Heart right ventricle (tissue), 16 donors: ENCODE measurements at regions not wholly inside any gene's neighbourhood (a gene's known extent, or its start where the extent isn't known, plus 50 kb on each side); places are given as distances from the start of the nearest gene placed in this dataset.

Experiments used
- ATAC-seq, 8 donors: fragments of 200-7000 bp; cut with Tn5 transposase; one replicate each; pipeline ENCODE4 v1.9.1; 2020; ENCODE audit warnings: mild to moderate bottlenecking in 8 of 8, moderate library complexity in 8 of 8, moderate number of reproducible peaks in 1 of 8
- DNase-seq, 2 donors: peaks; one replicate each; pipeline ENCODE4 v3.0.0-alpha.2; 2020
- H3K27ac ChIP-seq, 10 donors: fragments of 200-600 bp; sonication (generic) in 2 of 10; one replicate each; pipeline versions ENCODE4 v1.5.0 to v1.8.0; 2020 to 2022; ENCODE audit warnings: mild to moderate bottlenecking in 3 of 10
- H3K27me3 ChIP-seq, 7 donors: fragments of 200-600 bp; one replicate each; pipeline ENCODE4 v1.8.0; 2021 to 2022; ENCODE audit warnings: mild to moderate bottlenecking in 2 of 7
- H3K36me3 ChIP-seq, 9 donors: fragments of 200-600 bp; sonication (generic) in 1 of 9; one replicate each; pipeline versions ENCODE4 v1.5.0 to v1.8.0; 2020 to 2022; ENCODE audit warnings: mild to moderate bottlenecking in 2 of 9
- H3K4me1 ChIP-seq, 9 donors: fragments of 200-600 bp; sonication (generic) in 1 of 9; one replicate each; pipeline versions ENCODE4 v1.5.0 to v1.8.0; 2020 to 2022; ENCODE audit warnings: mild to moderate bottlenecking in 4 of 9
- H3K4me3 ChIP-seq, 10 donors: fragments of 200-600 bp; sonication (generic) in 2 of 10; one replicate each; pipeline versions ENCODE4 v1.5.0 to v1.8.0; 2020 to 2022; ENCODE audit warnings: mild to moderate bottlenecking in 7 of 10, moderate library complexity in 2 of 10
- H3K9me3 ChIP-seq, 11 donors: fragments of 200-600 bp in 10 of 11; sonication (generic) in 2 of 11; one replicate each; pipeline versions ENCODE4 v1.5.0 to v1.8.0; 2013 to 2022; ENCODE audit warnings: mild to moderate bottlenecking in 2 of 11, control low read depth in 1 of 11, moderate library complexity in 1 of 11
- WGBS, 2 donors: extraction: QIAGEN DNeasy Blood & Tissue Kit; methylation state at CpG; one replicate each; pipeline ENCODE4 v1.1.7; 2013; ENCODE audit warnings: inconsistent platforms in 1 of 2; 5-methylcytosine and 5-hydroxymethylcytosine counted together
- intact Hi-C, 10 donors: fragments of 100-400 bp; cut with DNase I; formaldehyde crosslinking; loops; one replicate each; pipeline versions ENCODE4 v1.11.1 to v1.14.2; 2022
- TF ChIP-seq, protein P1 (sequence below), 9 donors: fragments of 200-600 bp; sonication (generic) in 2 of 9; IDR thresholded peaks; one replicate each; pipeline versions ENCODE4 v1.5.0 to v1.8.0; 2021 to 2022; ENCODE audit warnings: antibody characterized with exemption in 9 of 9, mild to moderate bottlenecking in 5 of 9, moderate library complexity in 1 of 9
- donor health status: Arrhythmogenic right ventricular cardiomyopathy.
- donor health status: ischemic (EF 13 %, LVEDD 7.1; RV severe dilation, severe dysfunction).
- donor health status: healthy with polysubstance abuse.
- donor health status: DM: no; HTN: yes; CAD: no.
- donor health status: DM: no; HTN: no; CAD: no.
- donor health status: ischemic (EF 25% LVEDD 6.9; RV normal size, moderate dysfunction).
- donor health status: ischemic (EF 25% LVEDD 5.7; RV mildly dilated, moderate dysfunction).
- donor health status: healthy.
- donor health status: DM: yes; HTN: yes; CAD: no.
- donor health status: Ischemic cardiomyopathy.
- donor health status: ischemic (EF 35%, LVEDD 5.7; RV mildly dilated, moderate dysfunction).
- donor health status: nonischemic (EF 11% LVEDD 7.7; RV severe dilation, severe dysfunction).
- donor health status: DM: yes; HTN: yes; CAD: no.
- donor health status: PGD.
- donor health status: ischemic (EF 29% LVEDD 5.4; RV normal size, mild dysfunction).
- donor health status: nonischemic (EF 23%, LVEDD 6.1; RV moderate dilation, normal function).

GRCh38 chr7:23944131-23944530, 234.1 kb downstream of the STK31 start:
- H3K4me3 ChIP-seq, result no peak overlapping the region
- DNase-seq (no peak), ATAC-seq (no peak)
- no peak overlapping the region for H3K27ac ChIP-seq
- H3K9me3 ChIP-seq, result peaks cover 0 to 32% (median 0%) of the 10 kb centered on the region in 11 donors
- TF ChIP-seq, protein P1, sequence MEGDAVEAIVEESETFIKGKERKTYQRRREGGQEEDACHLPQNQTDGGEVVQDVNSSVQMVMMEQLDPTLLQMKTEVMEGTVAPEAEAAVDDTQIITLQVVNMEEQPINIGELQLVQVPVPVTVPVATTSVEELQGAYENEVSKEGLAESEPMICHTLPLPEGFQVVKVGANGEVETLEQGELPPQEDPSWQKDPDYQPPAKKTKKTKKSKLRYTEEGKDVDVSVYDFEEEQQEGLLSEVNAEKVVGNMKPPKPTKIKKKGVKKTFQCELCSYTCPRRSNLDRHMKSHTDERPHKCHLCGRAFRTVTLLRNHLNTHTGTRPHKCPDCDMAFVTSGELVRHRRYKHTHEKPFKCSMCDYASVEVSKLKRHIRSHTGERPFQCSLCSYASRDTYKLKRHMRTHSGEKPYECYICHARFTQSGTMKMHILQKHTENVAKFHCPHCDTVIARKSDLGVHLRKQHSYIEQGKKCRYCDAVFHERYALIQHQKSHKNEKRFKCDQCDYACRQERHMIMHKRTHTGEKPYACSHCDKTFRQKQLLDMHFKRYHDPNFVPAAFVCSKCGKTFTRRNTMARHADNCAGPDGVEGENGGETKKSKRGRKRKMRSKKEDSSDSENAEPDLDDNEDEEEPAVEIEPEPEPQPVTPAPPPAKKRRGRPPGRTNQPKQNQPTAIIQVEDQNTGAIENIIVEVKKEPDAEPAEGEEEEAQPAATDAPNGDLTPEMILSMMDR (IDR thresholded peaks at IDR 0.05), result no peak
- no peaks in the 10 kb centered on the region for H3K4me1 ChIP-seq
- no peaks in the 10 kb centered on the region for H3K36me3 ChIP-seq
- H3K27me3 ChIP-seq, result peaks cover 0 to 7% (median 0%) of the 10 kb centered on the region in 7 donors
- intact Hi-C loops, result no loop called here
- 91 to 93% methylated on average over 2 of the region's 2 CpGs for WGBS, 2 donors

DNA sequence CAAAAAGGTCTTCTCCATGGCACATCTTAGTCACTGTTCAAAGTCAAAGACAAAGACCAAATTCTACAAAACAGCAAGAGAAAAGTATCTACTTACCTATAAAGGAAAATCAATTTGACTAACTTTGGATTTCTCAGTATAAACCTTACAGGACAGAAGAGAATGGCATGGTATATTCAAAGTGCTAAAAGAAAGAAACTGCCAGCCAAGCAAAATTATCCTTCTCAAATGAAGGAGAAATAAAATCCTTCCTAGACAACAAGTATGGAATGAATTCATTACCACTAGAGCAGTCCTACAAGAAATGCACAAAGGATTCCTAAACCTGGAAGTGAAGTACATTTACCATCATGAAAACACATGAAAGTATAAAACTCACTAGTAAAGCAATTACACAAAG, 235.5 kb downstream of the STK31 start:
- Histone ChIP-seq H3K9me3 (peaks cover 0 to 32% (median 0%) of the 10 kb centered on the region in 11 donors), H3K4me1 (no peaks in the 10 kb centered on the region), H3K36me3 (no peaks in the 10 kb centered on the region), H3K4me3 (no peak overlapping the region), H3K27ac (no peak overlapping the region), H3K27me3 (peaks cover 0 to 7% (median 0%) of the 10 kb centered on the region in 7 donors)
- intact Hi-C loops, result no loop called here
- ATAC-seq (no peak), DNase-seq (no peak)
- TF ChIP-seq, protein P1 (IDR thresholded peaks at IDR 0.05), result no peak

DNA sequence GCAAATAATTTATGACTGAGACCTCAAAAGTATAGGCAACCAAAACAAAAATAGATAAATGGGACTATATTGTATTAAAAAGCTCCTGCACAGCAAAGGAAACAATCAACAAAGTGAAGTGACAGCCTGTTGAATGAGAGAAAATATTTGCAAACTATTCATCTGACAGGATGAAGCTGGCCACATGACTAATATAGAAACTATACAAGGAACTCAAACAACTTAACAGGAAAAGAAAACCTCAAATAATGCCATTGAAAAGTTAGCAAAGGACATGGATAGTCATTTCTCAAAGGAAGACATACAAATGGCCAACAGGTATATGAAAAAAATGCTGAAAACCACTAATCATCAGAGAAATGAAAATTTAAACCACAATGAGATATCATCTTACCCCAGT, 245.1 kb downstream of the STK31 start:
- ATAC-seq, result no peak
- no peaks in the 10 kb centered on the region for H3K27me3 ChIP-seq
- TF ChIP-seq, protein P1 (IDR thresholded peaks at IDR 0.05), result no peak

DNA sequence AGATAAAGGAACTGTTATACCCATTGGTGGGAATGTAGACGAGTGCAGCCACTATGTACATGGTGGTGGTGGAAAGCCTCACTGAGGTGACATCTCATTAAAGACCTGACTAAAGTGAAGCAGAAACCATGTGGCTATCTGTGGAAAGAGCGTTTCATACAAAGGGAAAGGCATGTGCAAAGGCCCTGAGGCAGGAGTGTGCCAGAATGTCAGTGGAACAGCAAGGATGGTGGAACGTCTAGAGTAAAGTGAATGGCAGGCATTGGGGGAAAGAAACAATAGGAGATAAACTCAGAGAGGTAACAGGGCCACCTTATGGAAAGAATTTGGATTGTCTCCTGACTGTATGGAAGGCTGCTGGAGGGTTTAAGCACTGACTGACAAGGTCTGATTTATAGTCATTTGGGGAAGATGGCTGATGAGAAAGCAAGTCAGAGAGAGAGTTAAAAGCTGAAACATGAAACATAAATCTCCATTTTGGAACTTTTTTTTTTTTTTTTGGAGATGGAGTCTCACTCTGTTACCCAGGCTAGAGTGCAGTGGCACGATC, 245.7 kb downstream of the STK31 start:
- no peak overlapping the region for H3K27ac ChIP-seq
- intact Hi-C loops, result no loop called here
- no peaks in the 10 kb centered on the region for H3K27me3 ChIP-seq
- peaks cover 0 to 32% (median 0%) of the 10 kb centered on the region in 11 donors for H3K9me3 ChIP-seq
- no peaks in the 10 kb centered on the region for H3K36me3 ChIP-seq
- WGBS, 2 donors, result 74 to 82% methylated on average over 4 of the region's 4 CpGs
- H3K4me3 ChIP-seq, result no peak overlapping the region
- TF ChIP-seq, protein P1 (IDR thresholded peaks at IDR 0.05), result no peak
- ATAC-seq (no peak), DNase-seq (no peak)
- H3K4me1 ChIP-seq, result no peaks in the 10 kb centered on the region

More for the DNA sequence above, 245.1 kb downstream of the STK31 start:
- intact Hi-C loops, result no loop called here
- no peaks in the 10 kb centered on the region for H3K4me1 ChIP-seq
- H3K4me3 ChIP-seq, result no peak overlapping the region
- no peak for DNase-seq
- H3K9me3 ChIP-seq, result peaks cover 0 to 32% (median 0%) of the 10 kb centered on the region in 11 donors
- no peaks in the 10 kb centered on the region for H3K36me3 ChIP-seq
- H3K27ac ChIP-seq, result no peak overlapping the region
